Heart left ventricle (tissue), 16 donors: ENCODE measurements at regions not wholly inside any gene's neighbourhood (a gene's known extent, or its start where the extent isn't known, plus 50 kb on each side); places are given as distances from the start of the nearest gene placed in this dataset.

Experiments
- ATAC-seq, 4 donors: fragments of 200-7000 bp; cut with Tn5 transposase; one replicate each; pipeline ENCODE4 v1.9.1; 2020 to 2022; ENCODE audit warnings: moderate library complexity in 4 of 4, mild to moderate bottlenecking in 3 of 4, moderate number of reproducible peaks in 1 of 4
- DNase-seq, 5 donors: peaks; one replicate each; pipeline ENCODE4 v3.0.0-alpha.2; 2020
- H3K27ac ChIP-seq, 12 donors: fragments of 200-600 bp; sonication (generic) in 4 of 12; one replicate each; pipeline versions ENCODE4 v1.5.0 to v1.8.0; 2016 to 2022; ENCODE audit warnings: mild to moderate bottlenecking in 2 of 12
- H3K27me3 ChIP-seq, 9 donors: fragments of 200-600 bp; sonication (generic) in 2 of 9; one replicate each; pipeline versions ENCODE4 v1.5.1 to v1.8.0; 2016 to 2022; ENCODE audit warnings: mild to moderate bottlenecking in 3 of 9
- H3K36me3 ChIP-seq, 9 donors: fragments of 200-600 bp; sonication (generic) in 2 of 9; one replicate each; pipeline versions ENCODE4 v1.5.0 to v1.8.0; 2018 to 2022; ENCODE audit warnings: mild to moderate bottlenecking in 2 of 9
- H3K4me1 ChIP-seq, 12 donors: fragments of 200-600 bp; sonication (generic) in 4 of 12; one replicate each; pipeline versions ENCODE4 v1.5.0 to v1.8.0; 2016 to 2022; ENCODE audit warnings: mild to moderate bottlenecking in 3 of 12
- H3K4me3 ChIP-seq, 12 donors: fragments of 200-600 bp; sonication (generic) in 4 of 12; one replicate each; pipeline versions ENCODE4 v1.5.0 to v1.8.0; 2017 to 2022; ENCODE audit warnings: mild to moderate bottlenecking in 9 of 12, moderate library complexity in 4 of 12
- H3K9me3 ChIP-seq, 12 donors: fragments of 200-600 bp; sonication (generic) in 4 of 12; one replicate each; pipeline versions ENCODE4 v1.5.0 to v1.8.0; 2016 to 2022; ENCODE audit warnings: mild to moderate bottlenecking in 1 of 12
- CTCF ChIP-seq, 12 donors: fragments of 200-600 bp; sonication (generic) in 4 of 12; IDR thresholded peaks; one replicate each; pipeline versions ENCODE4 v1.5.0 to v1.8.0; 2018 to 2022; ENCODE audit warnings: antibody characterized with exemption in 12 of 12, mild to moderate bottlenecking in 5 of 12
- POLR2A ChIP-seq, 2 donors: fragments of 450-650 bp; IDR thresholded peaks; one replicate each; pipeline ENCODE4 v1.6.1; 2017; ENCODE audit warnings: antibody characterized with exemption in 2 of 2, mild to moderate bottlenecking in 2 of 2, moderate library complexity in 2 of 2
- WGBS, 4 donors: extraction: QIAGEN DNeasy Blood & Tissue Kit in 2 of 4; methylation state at CpG; one replicate each; pipeline versions ENCODE4 v1.1.5 to v1.1.7; 2013 to 2018; 5-methylcytosine and 5-hydroxymethylcytosine counted together
- intact Hi-C, 10 donors: fragments of 100-400 bp; cut with DNase I; formaldehyde crosslinking; loops; one replicate each; pipeline versions ENCODE4 v1.11.1 to v1.14.2; 2022
- donor health status: ischemic (EF 13 %, LVEDD 7.1; RV severe dilation, severe dysfunction).
- donor health status: healthy with polysubstance abuse.
- donor health status: DM: no; HTN: yes; CAD: no.
- donor health status: DM: no; HTN: no; CAD: no.
- donor health status: ischemic (EF 25% LVEDD 6.9; RV normal size, moderate dysfunction).
- donor health status: ischemic (EF 25% LVEDD 5.7; RV mildly dilated, moderate dysfunction).
- donor health status: healthy.
- donor health status: DM: yes; HTN: yes; CAD: no.
- donor health status: ischemic (EF 35%, LVEDD 5.7; RV mildly dilated, moderate dysfunction).
- donor health status: nonischemic (EF 11% LVEDD 7.7; RV severe dilation, severe dysfunction).
- donor health status: DM: yes; HTN: yes; CAD: no.
- donor health status: PGD.
- donor health status: ischemic (EF 29% LVEDD 5.4; RV normal size, mild dysfunction).
- donor health status: nonischemic (EF 23%, LVEDD 6.1; RV moderate dilation, normal function).

- TF ChIP-seq CTCF (IDR thresholded peaks at IDR 0.05), result no peak
- no peak for TF ChIP-seq POLR2A (IDR thresholded peaks at IDR 0.05)
- no peaks in the 10 kb centered on the region for H3K27me3 ChIP-seq
- no peaks in the 10 kb centered on the region for H3K4me1 ChIP-seq
- H3K27ac ChIP-seq, result no peak overlapping the region
- no peak for ATAC-seq
- DNase-seq, result no peak
- no peaks in the 10 kb centered on the region for H3K36me3 ChIP-seq
- 51 to 66% (median 62%) methylated on average over 2 of the region's 2 CpGs for WGBS, 4 donors
- intact Hi-C loops, result no loop called here
- peaks cover 0 to 9% (median 0%) of the 10 kb centered on the region in 12 donors for H3K9me3 ChIP-seq
- no peak overlapping the region for H3K4me3 ChIP-seq
Observed at GRCh38 chr5:29770936-29771335, 1422.5 kb upstream of the CDH6 start.

- intact Hi-C loops, result no loop called here
- H3K4me3 ChIP-seq, result no peak overlapping the region
- H3K27me3 ChIP-seq, result no peaks in the 10 kb centered on the region
- no peak overlapping the region for H3K27ac ChIP-seq
- DNase-seq (no peak), ATAC-seq (no peak)
- H3K36me3 ChIP-seq, result no peaks in the 10 kb centered on the region
- peaks cover 0 to 9% (median 0%) of the 10 kb centered on the region in 12 donors for H3K9me3 ChIP-seq
- no peaks in the 10 kb centered on the region for H3K4me1 ChIP-seq
- WGBS, 4 donors, result 87 to 94% (median 90%) methylated on average over 5 of the region's 5 CpGs
- TF ChIP-seq CTCF (IDR thresholded peaks at IDR 0.05), result no peak
- no peak for TF ChIP-seq POLR2A (IDR thresholded peaks at IDR 0.05)
Observed at GRCh38 chr5:29769474-29769873, 1424.0 kb upstream of the CDH6 start.

GRCh38 chr5:29758986-29759421 lies 1434.5 kb upstream of the CDH6 start:
- intact Hi-C loops, result no loop called here
- DNase-seq (no peak), ATAC-seq (no peak)
- WGBS, 4 donors, result 40 to 49% (median 46%) methylated on average over 3 of the region's 3 CpGs
- Histone ChIP-seq H3K27ac (no peak overlapping the region), H3K27me3 (no peaks in the 10 kb centered on the region), H3K36me3 (no peaks in the 10 kb centered on the region), H3K4me3 (no peak overlapping the region), H3K4me1 (no peaks in the 10 kb centered on the region), H3K9me3 (peaks cover 0 to 21% (median 3%) of the 10 kb centered on the region in 12 donors)
- TF ChIP-seq CTCF (IDR thresholded peaks at IDR 0.05) (no peak), POLR2A (IDR thresholded peaks at IDR 0.05) (no peak)

DNA sequence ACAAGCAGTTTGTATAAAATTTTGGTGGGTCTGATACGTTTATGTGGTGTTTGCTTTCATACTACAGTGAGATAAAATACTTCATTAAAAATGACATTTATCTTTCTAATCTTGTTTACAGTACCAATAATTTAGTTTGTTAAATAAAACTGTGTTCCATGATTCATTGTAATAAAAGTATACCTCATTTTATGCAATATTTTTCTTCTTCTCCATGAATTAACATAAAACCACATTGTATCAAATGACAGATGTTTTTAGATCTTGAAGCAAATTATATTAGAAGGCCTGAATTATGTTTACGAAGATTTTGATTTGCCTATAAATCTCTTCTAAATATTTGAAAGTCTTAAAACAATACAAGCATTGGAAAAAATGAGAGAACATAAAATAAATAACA lies 1443.0 kb upstream of the CDH6 start:
- WGBS, 4 donors, result 51 to 75% (median 55%) methylated on average over 2 of the region's 2 CpGs
- no peak overlapping the region for H3K27ac ChIP-seq

More for the DNA sequence above, 1443.0 kb upstream of the CDH6 start:
- no peak for TF ChIP-seq CTCF (IDR thresholded peaks at IDR 0.05)
- no peak for TF ChIP-seq POLR2A (IDR thresholded peaks at IDR 0.05)
- Histone ChIP-seq H3K27me3 (no peaks in the 10 kb centered on the region), H3K4me1 (no peaks in the 10 kb centered on the region), H3K4me3 (no peak overlapping the region), H3K36me3 (no peaks in the 10 kb centered on the region), H3K9me3 (peaks cover 0 to 24% (median 3%) of the 10 kb centered on the region in 12 donors)
- intact Hi-C loops, result no loop called here
- ATAC-seq, result no peak
- no peak for DNase-seq
